MCF 10A (cell line): ENCODE measurements at regions not wholly inside any gene's neighbourhood (a gene's known extent, or its start where the extent isn't known, plus 50 kb on each side); places are given as distances from the start of the nearest gene placed in this dataset.

ENCODE experiments used
- BruUV-seq: library from RNA; stranded (reverse); fragments of 400-500 nt; replicated peaks from 2 replicates; lab custom pipeline; 2021; lab: Mats Ljungman, UMichigan
- CTCF ChIA-PET: fragments of 300-600 bp; sonication (Branson Sonifier 250); formaldehyde crosslinking; extraction: SDS; loops from one replicate; lab custom pipeline; 2021; ENCODE audit warnings: antibody characterized with exemption, inconsistent platforms; lab: Yijun Ruan, JAX
- POLR2A ChIA-PET: fragments of 300-600, 350-650 bp; sonication (Branson Sonifier 250); formaldehyde crosslinking; extraction: SDS; loops from one replicate; lab custom pipeline; 2020; ENCODE audit warnings: antibody characterized with exemption, inconsistent platforms; lab: Yijun Ruan, JAX
- DNase-seq: peaks from one replicate; pipeline ENCODE4 v3.0.0-alpha.2; 2018; ENCODE audit not compliant: unreplicated experiment
- H3K27ac Mint-ChIP-seq: one replicate; pipeline ENCODE4 v1.8.0; 2022; ENCODE audit warnings: mild to moderate bottlenecking, low read depth, mixed read lengths; ENCODE audit not compliant: unreplicated experiment
- H3K27me3 Mint-ChIP-seq: one replicate; pipeline ENCODE4 v1.8.0; 2022; ENCODE audit warnings: mixed read lengths; ENCODE audit not compliant: insufficient read depth, unreplicated experiment
- H3K36me3 Mint-ChIP-seq: one replicate; pipeline ENCODE4 v1.8.0; 2022; ENCODE audit warnings: mild to moderate bottlenecking, moderate library complexity, mixed read lengths; ENCODE audit not compliant: insufficient read depth, unreplicated experiment
- H3K4me1 Mint-ChIP-seq: one replicate; pipeline ENCODE4 v1.8.0; 2022; ENCODE audit warnings: mixed read lengths; ENCODE audit not compliant: insufficient read depth, unreplicated experiment
- H3K4me3 Mint-ChIP-seq: one replicate; pipeline ENCODE4 v1.8.0; 2022; ENCODE audit warnings: mild to moderate bottlenecking, moderate library complexity, mixed read lengths; ENCODE audit not compliant: unreplicated experiment
- H3K9me3 Mint-ChIP-seq: one replicate; pipeline ENCODE4 v1.8.0; 2022; ENCODE audit warnings: mixed read lengths; ENCODE audit not compliant: unreplicated experiment
- intact Hi-C: fragments of 100-400 bp; cut with micrococcal nuclease; formaldehyde crosslinking; loops from 2 replicates; pipeline ENCODE4 v1.14.1; 2022
- TF ChIP-seq, protein P1 (sequence below): fragments of 200-600 bp; IDR thresholded peaks from one replicate; pipeline ENCODE4 v1.8.0; 2022; ENCODE audit warnings: antibody characterized with exemption, mild to moderate bottlenecking; ENCODE audit not compliant: unreplicated experiment

DNA sequence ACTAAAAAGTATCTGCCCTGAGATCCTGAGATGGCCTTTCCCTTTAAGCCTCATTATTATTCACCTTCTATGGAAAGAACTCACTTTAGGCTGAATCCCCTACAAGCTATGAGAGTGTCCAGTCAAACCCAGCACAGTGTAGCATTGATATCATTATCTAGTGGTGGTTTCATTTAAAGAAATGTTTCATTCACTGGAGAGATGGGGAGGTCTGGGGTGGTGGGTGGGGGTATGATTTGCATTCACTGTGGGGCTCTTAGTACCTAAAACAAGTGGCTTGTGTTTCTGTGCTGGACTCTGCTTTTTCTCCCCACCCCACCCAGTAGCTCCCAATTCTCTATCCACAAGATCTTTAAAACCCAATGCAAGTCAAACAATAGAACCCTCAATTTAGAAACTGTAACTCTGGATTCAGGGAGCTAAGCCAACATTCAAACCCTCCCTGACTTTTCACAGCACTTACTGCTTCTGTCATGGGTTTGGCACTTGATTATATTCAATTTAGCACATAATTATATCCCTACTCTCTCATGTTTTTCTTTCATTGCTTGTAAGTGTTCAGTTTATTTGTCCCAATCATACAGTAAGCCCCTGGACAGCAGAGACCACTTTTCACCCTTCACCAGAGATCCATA, 310.5 kb upstream of the THBS1 start:
- Mint-ChIP-seq H3K36me3 (no peaks in the 10 kb centered on the region), H3K4me1 (peaks cover 18% of the 10 kb centered on the region), H3K27me3 (no peaks in the 10 kb centered on the region), H3K27ac (no peak overlapping the region), H3K9me3 (no peaks in the 10 kb centered on the region), H3K4me3 (no peak overlapping the region)
- CTCF ChIA-PET = interaction anchor here (0.7 to 1.2 kb wide), 2 partner anchors 9 kb away, joined by 3 to 4 read pairs; no protein-coding TSS in a partner anchor
- intact Hi-C loops = no loop called here
- BruUV-seq = no TSS peak
- no peak for DNase-seq
- TF ChIP-seq, protein P1, sequence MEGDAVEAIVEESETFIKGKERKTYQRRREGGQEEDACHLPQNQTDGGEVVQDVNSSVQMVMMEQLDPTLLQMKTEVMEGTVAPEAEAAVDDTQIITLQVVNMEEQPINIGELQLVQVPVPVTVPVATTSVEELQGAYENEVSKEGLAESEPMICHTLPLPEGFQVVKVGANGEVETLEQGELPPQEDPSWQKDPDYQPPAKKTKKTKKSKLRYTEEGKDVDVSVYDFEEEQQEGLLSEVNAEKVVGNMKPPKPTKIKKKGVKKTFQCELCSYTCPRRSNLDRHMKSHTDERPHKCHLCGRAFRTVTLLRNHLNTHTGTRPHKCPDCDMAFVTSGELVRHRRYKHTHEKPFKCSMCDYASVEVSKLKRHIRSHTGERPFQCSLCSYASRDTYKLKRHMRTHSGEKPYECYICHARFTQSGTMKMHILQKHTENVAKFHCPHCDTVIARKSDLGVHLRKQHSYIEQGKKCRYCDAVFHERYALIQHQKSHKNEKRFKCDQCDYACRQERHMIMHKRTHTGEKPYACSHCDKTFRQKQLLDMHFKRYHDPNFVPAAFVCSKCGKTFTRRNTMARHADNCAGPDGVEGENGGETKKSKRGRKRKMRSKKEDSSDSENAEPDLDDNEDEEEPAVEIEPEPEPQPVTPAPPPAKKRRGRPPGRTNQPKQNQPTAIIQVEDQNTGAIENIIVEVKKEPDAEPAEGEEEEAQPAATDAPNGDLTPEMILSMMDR = no peak
- POLR2A ChIA-PET = interaction anchor here (0.6 kb wide), 2 partner anchors 89 to 557 kb away, joined by 3 read pairs; no protein-coding TSS in a partner anchor

DNA sequence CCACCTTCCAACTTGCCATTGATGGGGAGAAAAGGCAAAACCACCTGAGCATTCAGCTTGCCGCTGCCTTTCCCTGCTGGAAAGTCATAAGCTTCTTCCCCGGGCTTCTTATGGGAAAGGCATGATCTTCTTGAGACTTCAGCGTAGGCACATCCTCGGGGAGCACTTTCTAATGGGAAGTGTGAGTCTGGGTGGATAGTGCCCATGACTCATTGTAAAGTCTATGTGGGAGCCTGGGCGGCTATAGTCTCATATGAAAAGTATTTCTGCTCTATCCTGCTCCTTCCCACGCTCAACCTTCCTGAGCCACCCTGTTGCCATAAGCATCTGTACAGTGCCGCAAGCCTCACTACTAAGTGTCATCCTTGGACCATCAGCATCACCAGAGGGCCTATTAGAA, 309.9 kb upstream of the THBS1 start:
- DNase-seq = peak; percentile 55

DNA sequence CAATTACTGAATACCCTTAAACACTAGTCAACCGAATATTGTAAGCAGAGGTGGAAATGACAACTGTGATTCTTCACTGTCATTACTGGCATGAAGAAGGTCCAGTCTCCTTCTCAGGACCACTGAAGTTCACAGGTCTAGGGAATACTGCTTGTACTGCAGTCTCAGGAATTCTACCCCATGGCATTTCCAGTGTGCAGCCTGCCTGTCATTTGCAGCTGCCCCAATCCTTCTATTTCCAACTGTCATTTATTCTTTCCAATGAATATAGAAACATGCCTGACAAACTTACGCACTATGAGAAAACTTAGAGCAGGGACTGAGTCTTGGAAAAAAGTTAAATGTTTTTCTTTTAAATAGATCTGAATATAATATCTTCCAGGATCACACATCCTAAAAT, 308.0 kb upstream of the THBS1 start:
- Mint-ChIP-seq H3K4me1 (peaks cover 18% of the 10 kb centered on the region), H3K4me3 (no peak overlapping the region), H3K36me3 (no peaks in the 10 kb centered on the region), H3K27me3 (no peaks in the 10 kb centered on the region), H3K27ac (no peak overlapping the region), H3K9me3 (no peaks in the 10 kb centered on the region)
- ChIA-PET CTCF (interaction anchor here (0.8 kb wide), 1 partner anchor 46 kb away, joined by 3 read pairs; no protein-coding TSS in a partner anchor), POLR2A (no interaction called here)
- intact Hi-C loops = no loop called here
- TF ChIP-seq, protein P1 = no peak
- no TSS peak for BruUV-seq
- no peak for DNase-seq

More for the DNA sequence above, 309.9 kb upstream of the THBS1 start:
- Mint-ChIP-seq H3K4me3 (no peak overlapping the region), H3K27me3 (no peaks in the 10 kb centered on the region), H3K4me1 (peaks cover 18% of the 10 kb centered on the region), H3K27ac (no peak overlapping the region), H3K9me3 (no peaks in the 10 kb centered on the region), H3K36me3 (no peaks in the 10 kb centered on the region)
- CTCF ChIA-PET = interaction anchor here (0.7 to 1.2 kb wide), 3 partner anchors 8 to 68 kb away, joined by 3 to 4 read pairs (median 3); no protein-coding TSS in a partner anchor
- POLR2A ChIA-PET = interaction anchor here (0.6 kb wide), 1 partner anchor 558 kb away, joined by 3 read pairs; no protein-coding TSS in a partner anchor
- TF ChIP-seq, protein P1 = no peak
- BruUV-seq = no TSS peak
- intact Hi-C loops = no loop called here

DNA sequence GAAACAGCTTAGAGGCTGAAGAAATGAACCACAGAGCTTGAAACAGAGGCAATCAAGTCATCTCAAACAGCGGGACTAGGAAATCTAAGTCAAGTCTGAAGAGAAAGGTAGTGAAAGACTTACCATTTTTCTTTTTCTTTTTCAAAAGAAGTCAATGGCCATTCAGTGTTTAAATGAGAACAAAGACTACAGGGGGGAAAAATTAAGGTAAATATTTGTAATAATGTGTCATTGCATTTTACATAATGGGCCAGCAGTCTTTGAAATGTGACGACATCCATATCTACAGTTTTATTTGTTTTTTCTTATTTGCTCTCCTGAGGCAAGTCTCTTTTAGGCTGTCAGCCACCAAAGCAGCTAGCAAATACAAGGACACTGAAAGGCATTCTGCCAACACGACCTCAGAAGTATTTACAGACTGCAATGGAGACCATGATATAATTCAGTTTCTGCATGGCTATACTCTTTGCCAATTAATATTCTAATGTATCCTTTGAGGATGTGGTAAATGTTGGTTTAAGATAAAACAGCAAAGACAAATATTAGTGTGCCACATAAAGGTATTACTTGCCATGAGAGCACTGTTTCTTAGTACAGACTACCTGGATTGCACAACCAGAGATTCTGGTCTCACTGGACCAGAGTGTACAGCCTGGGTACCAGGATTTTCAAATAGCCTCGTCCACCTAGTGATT, 307.0 kb upstream of the THBS1 start:
- POLR2A ChIA-PET = no interaction called here
- CTCF ChIA-PET = no interaction called here
- Mint-ChIP-seq H3K4me1 (peaks cover 18% of the 10 kb centered on the region), H3K36me3 (no peaks in the 10 kb centered on the region), H3K9me3 (peaks cover 7% of the 10 kb centered on the region), H3K27ac (peak overlapping the region; percentile 12), H3K4me3 (no peak overlapping the region), H3K27me3 (no peaks in the 10 kb centered on the region)
- TF ChIP-seq, protein P1 = no peak
- DNase-seq = peak; percentile 47
- intact Hi-C loops = no loop called here
- no TSS peak for BruUV-seq
